Keratinocyte (primary cell): ENCODE measurements at regions not wholly inside any gene's neighbourhood (a gene's known extent, or its start where the extent isn't known, plus 50 kb on each side); places are given as distances from the start of the nearest gene placed in this dataset.

Source experiments
- EZH2 ChIP-seq: IDR thresholded peaks from one replicate; pipeline ENCODE4 v1.6.1; 2012; ENCODE audit warnings: inconsistent platforms, mild to moderate bottlenecking, low read length, moderate library complexity
- TF ChIP-seq, protein P1 (sequence below), 3 experiments: IDR thresholded peaks in 1 of 3; conservative IDR thresholded peaks in 1 of 3; optimal IDR thresholded peaks in 1 of 3; 2 replicates in 2 of 3; 3 replicates in 1 of 3; pipeline versions ENCODE3 to v1.5.1; 2011; ENCODE audit warnings: low read length in 3 of 3, mild to moderate bottlenecking in 3 of 3, moderate library complexity in 2 of 3, control low read depth in 1 of 3, inconsistent platforms in 1 of 3; ENCODE audit not compliant: insufficient read depth in 2 of 3; ENCODE audit errors: extremely low read depth in 1 of 3

GRCh38 chr20:20888266-20888656 lies 175.8 kb upstream of the RALGAPA2 start:
- TF ChIP-seq, protein P1, sequence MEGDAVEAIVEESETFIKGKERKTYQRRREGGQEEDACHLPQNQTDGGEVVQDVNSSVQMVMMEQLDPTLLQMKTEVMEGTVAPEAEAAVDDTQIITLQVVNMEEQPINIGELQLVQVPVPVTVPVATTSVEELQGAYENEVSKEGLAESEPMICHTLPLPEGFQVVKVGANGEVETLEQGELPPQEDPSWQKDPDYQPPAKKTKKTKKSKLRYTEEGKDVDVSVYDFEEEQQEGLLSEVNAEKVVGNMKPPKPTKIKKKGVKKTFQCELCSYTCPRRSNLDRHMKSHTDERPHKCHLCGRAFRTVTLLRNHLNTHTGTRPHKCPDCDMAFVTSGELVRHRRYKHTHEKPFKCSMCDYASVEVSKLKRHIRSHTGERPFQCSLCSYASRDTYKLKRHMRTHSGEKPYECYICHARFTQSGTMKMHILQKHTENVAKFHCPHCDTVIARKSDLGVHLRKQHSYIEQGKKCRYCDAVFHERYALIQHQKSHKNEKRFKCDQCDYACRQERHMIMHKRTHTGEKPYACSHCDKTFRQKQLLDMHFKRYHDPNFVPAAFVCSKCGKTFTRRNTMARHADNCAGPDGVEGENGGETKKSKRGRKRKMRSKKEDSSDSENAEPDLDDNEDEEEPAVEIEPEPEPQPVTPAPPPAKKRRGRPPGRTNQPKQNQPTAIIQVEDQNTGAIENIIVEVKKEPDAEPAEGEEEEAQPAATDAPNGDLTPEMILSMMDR (optimal IDR thresholded peaks at IDR 0.05 in 1 of 3, IDR thresholded peaks at IDR 0.05 in 1 of 3, conservative IDR thresholded peaks at IDR 0.05 in 1 of 3; ENCODE audit: extremely low read depth in 1 of 3, insufficient read depth in 2 of 3, low read length in 3 of 3): no peak
- TF ChIP-seq EZH2: no peak
